Hematopoietic multipotent progenitor cell treated with erythropoietin and hydrocortisone succinate and interleukin-3 and kit ligand, for 6 days (in vitro differentiated cells): ENCODE measurements at regions not wholly inside any gene's neighbourhood (a gene's known extent, or its start where the extent isn't known, plus 50 kb on each side); places are given as distances from the start of the nearest gene placed in this dataset.
"Not testable (repeated sequence)": the region's sequence is repeated elsewhere in the genome, so short reads cannot be mapped to it uniquely, and the experiment has no call there.

Source experiments
- DNase-seq: peaks from one replicate; pipeline ENCODE4 v3.0.0-alpha.2; 2015

- DNase-seq, result not testable (repeated sequence)
These were observed 52.4 kb upstream of the EHHADH start for GRCh38 chr3:185306286-185306685.

- DNase-seq, result no peak
These were observed 53.0 kb upstream of the EHHADH start for GRCh38 chr3:185306847-185307246.

GRCh38 chr3:185308126-185308754 lies 54.4 kb upstream of the EHHADH start:
- peak; percentile 88 for DNase-seq

- no peak for DNase-seq
These were observed 53.6 kb upstream of the MAP3K13 start for GRCh38 chr3:185309302-185309701.

GRCh38 chr3:185309795-185310194 lies 53.1 kb upstream of the MAP3K13 start:
- no peak for DNase-seq

- DNase-seq, result no peak
These were observed 50.9 kb upstream of the MAP3K13 start for GRCh38 chr3:185311991-185312390.
